CD14-positive monocyte (primary cell): ENCODE measurements at regions not wholly inside any gene's neighbourhood (a gene's known extent, or its start where the extent isn't known, plus 50 kb on each side); places are given as distances from the start of the nearest gene placed in this dataset.

Source experiments
- DNase-seq, 3 donors: peaks; one replicate each; pipeline ENCODE4 v3.0.0-alpha.2; 2011 to 2022
- H2AFZ ChIP-seq: 2 replicates; pipeline ENCODE4 v1.6.0; 2012; ENCODE audit warnings: mild to moderate bottlenecking, low read depth, low read length, inconsistent platforms; ENCODE audit not compliant: insufficient read depth, poor library complexity, severe bottlenecking
- H3K27ac ChIP-seq, 2 donors: 1 replicate in 1 of 2; 2 replicates in 1 of 2; pipeline ENCODE4 v1.5.1; 2012 to 2013; ENCODE audit warnings: low read length in 2 of 2, control low read depth in 1 of 2, inconsistent platforms in 1 of 2, low read depth in 1 of 2, mild to moderate bottlenecking in 1 of 2
- H3K27me3 ChIP-seq, 2 donors: one replicate each; pipeline versions ENCODE4 v1.6.0 to v1.6.1; 2011 to 2013; ENCODE audit warnings: low read length in 2 of 2; ENCODE audit not compliant: control insufficient read depth in 2 of 2, insufficient read depth in 2 of 2
- H3K36me3 ChIP-seq, 2 donors: replicated peaks in 1 of 2; 1 replicate in 1 of 2; 2 replicates in 1 of 2; pipeline versions ENCODE4 v1.5.1 to v1.6.1; 2012 to 2013; ENCODE audit warnings: low read length in 2 of 2, control low read depth in 1 of 2, inconsistent platforms in 1 of 2, mild to moderate bottlenecking in 1 of 2; ENCODE audit not compliant: insufficient read depth in 2 of 2, control insufficient read depth in 1 of 2
- H3K4me1 ChIP-seq, 2 donors: 1 replicate in 1 of 2; 2 replicates in 1 of 2; pipeline versions ENCODE4 v1.5.1 to v1.6.1; 2012 to 2013; ENCODE audit warnings: low read length in 2 of 2, control low read depth in 1 of 2, inconsistent platforms in 1 of 2, mild to moderate bottlenecking in 1 of 2, moderate library complexity in 1 of 2; ENCODE audit not compliant: insufficient read depth in 2 of 2, control insufficient read depth in 1 of 2
- H3K4me2 ChIP-seq: replicated peaks from 2 replicates; pipeline ENCODE3; 2012; ENCODE audit warnings: low read length, moderate library complexity, mild to moderate bottlenecking; ENCODE audit not compliant: poor library complexity, severe bottlenecking; ENCODE audit errors: extremely low read depth
- H3K4me3 ChIP-seq, 3 experiments: fragments of 200-600 bp in 1 of 3; sonication (generic) in 1 of 3; replicated peaks in 1 of 3; 1 replicate in 2 of 3; 2 replicates in 1 of 3; pipeline ENCODE4 v1.5.1; 2011 to 2013; ENCODE audit warnings: low read length in 3 of 3, mild to moderate bottlenecking in 3 of 3, control low read depth in 2 of 3, low read depth in 2 of 3, inconsistent platforms in 1 of 3, moderate library complexity in 1 of 3
- H3K79me2 ChIP-seq: 2 replicates; pipeline ENCODE4 v1.6.0; 2012; ENCODE audit warnings: mild to moderate bottlenecking, control low read depth, inconsistent platforms, low read length, moderate library complexity; ENCODE audit not compliant: insufficient read depth
- H3K9ac ChIP-seq: 2 replicates; pipeline ENCODE4 v1.6.0; 2017; ENCODE audit warnings: low read length, mild to moderate bottlenecking; ENCODE audit not compliant: insufficient read depth, poor library complexity, severe bottlenecking
- H3K9me3 ChIP-seq, 2 donors: replicated peaks in 1 of 2; 1 replicate in 1 of 2; 2 replicates in 1 of 2; pipeline versions ENCODE4 v1.5.1 to v1.6.1; 2012 to 2013; ENCODE audit warnings: low read length in 2 of 2, control low read depth in 1 of 2; ENCODE audit not compliant: control insufficient read depth in 1 of 2, insufficient read depth in 1 of 2
- H4K20me1 ChIP-seq: 2 replicates; pipeline ENCODE4 v1.6.0; 2012; ENCODE audit warnings: mild to moderate bottlenecking, low read length, control low read depth, moderate library complexity; ENCODE audit not compliant: insufficient read depth
- H3K27ac Mint-ChIP-seq, 7 donors: one replicate each; pipeline ENCODE4 v1.8.0; 2020; ENCODE audit warnings: mild to moderate bottlenecking in 7 of 7, mixed read lengths in 7 of 7, moderate library complexity in 6 of 7, inconsistent platforms in 2 of 7
- H3K27me3 Mint-ChIP-seq, 3 donors: one replicate each; pipeline ENCODE4 v1.8.0; 2021 to 2022; ENCODE audit warnings: low read depth in 3 of 3, mild to moderate bottlenecking in 3 of 3, mixed read lengths in 3 of 3, moderate library complexity in 3 of 3, inconsistent platforms in 1 of 3
- H3K36me3 Mint-ChIP-seq, 2 donors: one replicate each; pipeline ENCODE4 v1.8.0; 2020; ENCODE audit warnings: mixed read lengths in 2 of 2, inconsistent platforms in 1 of 2, mild to moderate bottlenecking in 1 of 2
- H3K4me1 Mint-ChIP-seq: one replicate; pipeline ENCODE4 v1.8.0; 2020; ENCODE audit warnings: mild to moderate bottlenecking, mixed read lengths
- H3K4me3 Mint-ChIP-seq, 2 donors: one replicate each; pipeline ENCODE4 v1.8.0; 2020; ENCODE audit warnings: mild to moderate bottlenecking in 2 of 2, mixed read lengths in 2 of 2, moderate library complexity in 1 of 2
- H3K9me3 Mint-ChIP-seq, 7 donors: one replicate each; pipeline ENCODE4 v1.8.0; 2020 to 2022; ENCODE audit warnings: mixed read lengths in 7 of 7, mild to moderate bottlenecking in 6 of 7, moderate library complexity in 6 of 7, inconsistent platforms in 2 of 7
- CTCF ChIP-seq: fragments of 200-600 bp; IDR thresholded peaks from one replicate; pipeline ENCODE4 v1.8.0; 2022; ENCODE audit warnings: antibody characterized with exemption, mild to moderate bottlenecking
- WGBS: methylation state at CpG from one replicate; pipeline ENCODE4 v1.1.5; 2013; ENCODE audit warnings: missing lambda C conversion rate; ENCODE audit not compliant: insufficient coverage; 5-methylcytosine and 5-hydroxymethylcytosine counted together
- intact Hi-C, 2 donors: fragments of 100-400 bp; cut with micrococcal nuclease; formaldehyde crosslinking; loops; one replicate each; pipeline versions ENCODE4 v1.15.0 to v1.15.1; 2023

GRCh38 chr10:8318956-8319355 lies 264.5 kb downstream of the GATA3 start:
- Histone ChIP-seq H3K9me3 (no peaks in the 10 kb centered on the region), H3K27me3 (no peaks in the 10 kb centered on the region), H3K4me2 (no peak overlapping the region), H2AFZ (no peak overlapping the region), H3K4me3 (no peak overlapping the region), H3K9ac (no peak overlapping the region), H3K4me1 (no peaks in the 10 kb centered on the region), H3K36me3 (no peaks in the 10 kb centered on the region), H3K79me2 (no peaks in the 10 kb centered on the region), H3K27ac (no peak overlapping the region), H4K20me1 (no peaks in the 10 kb centered on the region)
- Mint-ChIP-seq H3K4me3 (no peak overlapping the region), H3K27ac (no peak overlapping the region), H3K27me3 (peaks cover 0 to 4% (median 0%) of the 10 kb centered on the region in 3 donors), H3K4me1 (no peaks in the 10 kb centered on the region), H3K36me3 (no peaks in the 10 kb centered on the region), H3K9me3 (peaks cover 0 to 5% (median 0%) of the 10 kb centered on the region in 7 donors)
- 90% methylated on average over 2 of the region's 2 CpGs for WGBS
- intact Hi-C loops = no loop called here
- DNase-seq = no peak
- TF ChIP-seq CTCF = no peak

GRCh38 chr10:8319704-8320103 lies 265.2 kb downstream of the GATA3 start:
- intact Hi-C loops = no loop called here

More at GRCh38 chr10:8319704-8320103, 265.2 kb downstream of the GATA3 start:
- Histone ChIP-seq H2AFZ (no peak overlapping the region), H3K36me3 (no peaks in the 10 kb centered on the region), H3K9me3 (no peaks in the 10 kb centered on the region), H3K4me2 (no peak overlapping the region), H3K9ac (no peak overlapping the region), H3K27ac (no peak overlapping the region), H3K79me2 (no peaks in the 10 kb centered on the region), H3K4me1 (no peaks in the 10 kb centered on the region), H4K20me1 (no peaks in the 10 kb centered on the region), H3K4me3 (no peak overlapping the region), H3K27me3 (no peaks in the 10 kb centered on the region)
- Mint-ChIP-seq H3K27me3 (peaks cover 0 to 4% (median 0%) of the 10 kb centered on the region in 3 donors), H3K9me3 (peaks cover 0 to 5% (median 0%) of the 10 kb centered on the region in 7 donors), H3K4me3 (no peak overlapping the region), H3K27ac (no peak overlapping the region), H3K4me1 (no peaks in the 10 kb centered on the region), H3K36me3 (no peaks in the 10 kb centered on the region)
- TF ChIP-seq CTCF = no peak
- DNase-seq = no peak
